ENCODE measurements at regions not wholly inside any gene's neighbourhood (a gene's known extent, or its start where the extent isn't known, plus 50 kb on each side); places are given as distances from the start of the nearest gene placed in this dataset.

GRCh38 chr12:92535961-92536360, 166.8 kb upstream of the PLEKHG7 start:
- DNase-seq (ENCODE audit: low read depth): no peak

GRCh38 chr12:92533280-92533890, 169.4 kb upstream of the PLEKHG7 start:
- no peak for DNase-seq (ENCODE audit: low read depth)

GRCh38 chr12:92530706-92531105, 172.1 kb upstream of the PLEKHG7 start:
- no peak for DNase-seq (ENCODE audit: low read depth)

GRCh38 chr12:92529944-92530343, 172.8 kb upstream of the PLEKHG7 start:
- DNase-seq (ENCODE audit: low read depth): no peak

GRCh38 chr12:92528586-92528985, 174.2 kb upstream of the PLEKHG7 start:
- DNase-seq (ENCODE audit: low read depth): no peak

GRCh38 chr12:92528097-92528496, 174.7 kb upstream of the PLEKHG7 start:
- DNase-seq (ENCODE audit: low read depth): no peak

GRCh38 chr12:92524489-92524888, 178.3 kb upstream of the PLEKHG7 start:
- no peak for DNase-seq (ENCODE audit: low read depth)

GRCh38 chr12:92520511-92520910, 182.3 kb upstream of the PLEKHG7 start:
- DNase-seq (ENCODE audit: low read depth): no peak

- DNase-seq (ENCODE audit: low read depth): no peak
Measured at GRCh38 chr12:92519284-92519683, 183.5 kb upstream of the PLEKHG7 start.

- no peak for DNase-seq (ENCODE audit: low read depth)
Measured at GRCh38 chr12:92518071-92518470, 184.7 kb upstream of the PLEKHG7 start.

- peak; percentile 43 for DNase-seq (ENCODE audit: low read depth)
Measured at GRCh38 chr12:92516277-92516600, 186.6 kb upstream of the PLEKHG7 start.

- DNase-seq (ENCODE audit: low read depth): no peak
Measured at GRCh38 chr12:92513231-92513730, 189.5 kb upstream of the PLEKHG7 start.

GRCh38 chr12:92511786-92512185, 191.0 kb upstream of the PLEKHG7 start:
- DNase-seq (ENCODE audit: low read depth): no peak

- peak; percentile 36 for DNase-seq (ENCODE audit: low read depth)
Measured at GRCh38 chr12:92509156-92509738, 193.5 kb upstream of the PLEKHG7 start.

- DNase-seq (ENCODE audit: low read depth): no peak
Measured at GRCh38 chr12:92506891-92507290, 195.9 kb upstream of the PLEKHG7 start.

- no peak for DNase-seq (ENCODE audit: low read depth)
Measured at GRCh38 chr12:92506460-92506859, 196.3 kb upstream of the PLEKHG7 start.

GRCh38 chr12:92505254-92506231, 197.2 kb upstream of the PLEKHG7 start:
- no peak for DNase-seq (ENCODE audit: low read depth)

GRCh38 chr12:92504594-92504981, 198.2 kb upstream of the PLEKHG7 start:
- DNase-seq (ENCODE audit: low read depth): no peak

- DNase-seq (ENCODE audit: low read depth): no peak
Measured at GRCh38 chr12:92503971-92504593, 198.7 kb upstream of the PLEKHG7 start.

- no peak for DNase-seq (ENCODE audit: low read depth)
Measured at GRCh38 chr12:92503029-92503931, 199.5 kb upstream of the PLEKHG7 start.

GRCh38 chr12:92502417-92503028, 200.3 kb upstream of the PLEKHG7 start:
- DNase-seq (ENCODE audit: low read depth): no peak
